ENCODE measurements at regions not wholly inside any gene's neighbourhood (a gene's known extent, or its start where the extent isn't known, plus 50 kb on each side); places are given as distances from the start of the nearest gene placed in this dataset.

GRCh38 chr13:88919970-88920628, 1248.9 kb downstream of the SLITRK5 start:
- peak; percentile 81 to 87 for DNase-seq

GRCh38 chr13:88925954-88926353, 1254.8 kb downstream of the SLITRK5 start:
- no peak for DNase-seq

- no peak for DNase-seq
These were observed 1255.8 kb downstream of the SLITRK5 start for GRCh38 chr13:88926890-88927502.

- DNase-seq: no peak
These were observed 1261.8 kb downstream of the SLITRK5 start for GRCh38 chr13:88932950-88933349.

GRCh38 chr13:88937384-88937783, 1266.2 kb downstream of the SLITRK5 start:
- DNase-seq: no peak

- no peak for DNase-seq
These were observed 1274.6 kb downstream of the SLITRK5 start for GRCh38 chr13:88945793-88946192.

- no peak for DNase-seq
These were observed 1277.3 kb downstream of the SLITRK5 start for GRCh38 chr13:88948501-88948900.

- no peak for DNase-seq
These were observed 1287.7 kb downstream of the SLITRK5 start for GRCh38 chr13:88958821-88959220.

- no peak for DNase-seq
These were observed 1305.3 kb downstream of the SLITRK5 start for GRCh38 chr13:88976466-88976865.

- DNase-seq: no peak
These were observed 1307.4 kb downstream of the SLITRK5 start for GRCh38 chr13:88978607-88979006.

GRCh38 chr13:88979465-88980175, 1308.4 kb downstream of the SLITRK5 start:
- peak; percentile 6 to 14 for DNase-seq

GRCh38 chr13:89003656-89004055, 1332.5 kb downstream of the SLITRK5 start:
- DNase-seq: no peak

GRCh38 chr13:89011615-89012014, 1340.4 kb downstream of the SLITRK5 start:
- no peak for DNase-seq

GRCh38 chr13:89027694-89028306, 1356.6 kb downstream of the SLITRK5 start:
- no peak for DNase-seq

- DNase-seq: no peak
These were observed 1357.9 kb downstream of the SLITRK5 start for GRCh38 chr13:89029062-89029461.

- no peak for DNase-seq
These were observed 1362.8 kb downstream of the SLITRK5 start for GRCh38 chr13:89034015-89034414.

- DNase-seq: no peak
These were observed 1381.5 kb downstream of the SLITRK5 start for GRCh38 chr13:89052699-89053098.

- no peak for DNase-seq
These were observed 1382.2 kb downstream of the SLITRK5 start for GRCh38 chr13:89053418-89053817.

GRCh38 chr13:89057274-89057673, 1386.1 kb downstream of the SLITRK5 start:
- no peak for DNase-seq

GRCh38 chr13:89057862-89058261, 1386.7 kb downstream of the SLITRK5 start:
- no peak for DNase-seq

- no peak for DNase-seq
These were observed 1390.7 kb downstream of the SLITRK5 start for GRCh38 chr13:89061821-89062220.

GRCh38 chr13:89066868-89067466, 1395.8 kb downstream of the SLITRK5 start:
- DNase-seq: peak; percentile 71 to 74

GRCh38 chr13:89072979-89073378, 1401.8 kb downstream of the SLITRK5 start:
- DNase-seq: no peak

All from AML-193 (cell line).